Stimulated activated CD8-positive, alpha-beta memory T cell treated with anti-CD3 and anti-CD28 coated beads, Interleukin-7, amount 100 ng/mL, for 24 hours (primary cell): ENCODE measurements at regions not wholly inside any gene's neighbourhood (a gene's known extent, or its start where the extent isn't known, plus 50 kb on each side); places are given as distances from the start of the nearest gene placed in this dataset.
"Not testable (repeated sequence)": the region's sequence is repeated elsewhere in the genome, so short reads cannot be mapped to it uniquely, and the experiment has no call there.

Source experiments
- DNase-seq: peaks from one replicate; pipeline ENCODE4 v3.0.0-alpha.2; 2020; ENCODE audit warnings: low read depth

- DNase-seq, result no peak
Observed at GRCh38 chr10:35854661-35855060, 212.6 kb upstream of the FZD8 start.

- DNase-seq, result no peak
Observed at GRCh38 chr10:35852721-35853120, 210.6 kb upstream of the FZD8 start.

- DNase-seq, result no peak
Observed at GRCh38 chr10:35848412-35848811, 206.3 kb upstream of the FZD8 start.

GRCh38 chr10:35844686-35845085, 202.6 kb upstream of the FZD8 start:
- DNase-seq, result no peak

GRCh38 chr10:35843524-35844181, 201.6 kb upstream of the FZD8 start:
- no peak for DNase-seq

- DNase-seq, result no peak
Observed at GRCh38 chr10:35838054-35838453, 196.0 kb upstream of the FZD8 start.

- no peak for DNase-seq
Observed at GRCh38 chr10:35835545-35835944, 193.4 kb upstream of the FZD8 start.

GRCh38 chr10:35834877-35835494, 192.9 kb upstream of the FZD8 start:
- DNase-seq, result no peak

GRCh38 chr10:35827783-35828182, 185.7 kb upstream of the FZD8 start:
- no peak for DNase-seq

- DNase-seq, result no peak
Observed at GRCh38 chr10:35824704-35825103, 182.6 kb upstream of the FZD8 start.

GRCh38 chr10:35822316-35822715, 180.2 kb upstream of the FZD8 start:
- no peak for DNase-seq

GRCh38 chr10:35821339-35821911, 179.3 kb upstream of the FZD8 start:
- DNase-seq, result no peak

- DNase-seq, result no peak
Observed at GRCh38 chr10:35819736-35820135, 177.6 kb upstream of the FZD8 start.

GRCh38 chr10:35819011-35819410, 176.9 kb upstream of the FZD8 start:
- DNase-seq, result no peak

- DNase-seq, result not testable (repeated sequence)
Observed at GRCh38 chr10:35817109-35817508, 175.0 kb upstream of the FZD8 start.

- no peak for DNase-seq
Observed at GRCh38 chr10:35813219-35813618, 171.1 kb upstream of the FZD8 start.

- DNase-seq, result no peak
Observed at GRCh38 chr10:35808344-35808743, 166.2 kb upstream of the FZD8 start.

GRCh38 chr10:35803046-35803445, 160.9 kb upstream of the FZD8 start:
- no peak for DNase-seq

- DNase-seq, result no peak
Observed at GRCh38 chr10:35797187-35797586, 155.1 kb upstream of the FZD8 start.

GRCh38 chr10:35795131-35795824, 153.2 kb upstream of the FZD8 start:
- DNase-seq, result no peak

GRCh38 chr10:35794703-35795102, 152.6 kb upstream of the FZD8 start:
- no peak for DNase-seq

- DNase-seq, result no peak
Observed at GRCh38 chr10:35792291-35792690, 150.2 kb upstream of the FZD8 start.

- no peak for DNase-seq
Observed at GRCh38 chr10:35789996-35790395, 147.9 kb upstream of the FZD8 start.
